Tibial artery (tissue), 4 donors: ENCODE measurements at regions not wholly inside any gene's neighbourhood (a gene's known extent, or its start where the extent isn't known, plus 50 kb on each side); places are given as distances from the start of the nearest gene placed in this dataset.

Experiments
- DNase-seq, 2 donors: peaks; one replicate each; pipeline ENCODE4 v3.0.0-alpha.2; 2019
- H3K27ac ChIP-seq, 2 donors: fragments of 200-600 bp; sonication (generic) in 1 of 2; 1 replicate in 1 of 2; 2 replicates in 1 of 2; pipeline ENCODE4 v1.5.1; 2018 to 2019; ENCODE audit warnings: mild to moderate bottlenecking in 1 of 2
- H3K27me3 ChIP-seq, 2 donors: fragments of 200-600 bp; sonication (generic) in 1 of 2; one replicate each; pipeline versions ENCODE4 v1.5.1 to v1.6.0; 2016 to 2019
- H3K36me3 ChIP-seq, 3 donors: fragments of 200-600 bp; sonication (generic) in 2 of 3; one replicate each; pipeline ENCODE4 v1.5.1; 2016 to 2019; ENCODE audit warnings: mild to moderate bottlenecking in 2 of 3
- H3K4me1 ChIP-seq, 4 donors: fragments of 200-600 bp; sonication (generic) in 2 of 4; 1 replicate in 3 of 4; 2 replicates in 1 of 4; pipeline ENCODE4 v1.5.1; 2016 to 2019
- H3K4me3 ChIP-seq, 2 donors: fragments of 200-600 bp; sonication (generic) in 1 of 2; 1 replicate in 1 of 2; 2 replicates in 1 of 2; pipeline ENCODE4 v1.5.1; 2018 to 2019; ENCODE audit warnings: mild to moderate bottlenecking in 2 of 2
- H3K9me3 ChIP-seq, 3 donors: fragments of 200-600 bp; sonication (generic) in 1 of 3; one replicate each; pipeline ENCODE4 v1.5.1; 2016 to 2019
- CTCF ChIP-seq, 2 experiments: fragments of 200-600 bp in 1 of 2; fragments of 450-650 bp in 1 of 2; IDR thresholded peaks; one replicate each; pipeline ENCODE4 v1.5.1; 2017 to 2019; ENCODE audit warnings: antibody characterized with exemption in 2 of 2, mild to moderate bottlenecking in 1 of 2, moderate library complexity in 1 of 2
- intact Hi-C: fragments of 100-400 bp; cut with DNase I; formaldehyde crosslinking; loops from one replicate; pipeline ENCODE4 v1.15.0; 2023; ENCODE audit warnings: low total_unique reads

GRCh38 chr10:111384556-111384955 lies 307.7 kb downstream of the ADRA2A start:
- Histone ChIP-seq H3K9me3 (no peaks in the 10 kb centered on the region), H3K36me3 (no peaks in the 10 kb centered on the region), H3K27me3 (no peaks in the 10 kb centered on the region), H3K4me3 (no peak overlapping the region), H3K4me1 (no peaks in the 10 kb centered on the region), H3K27ac (no peak overlapping the region)
- intact Hi-C loops = no loop called here
- TF ChIP-seq CTCF (IDR thresholded peaks at IDR 0.05) = no peak
- DNase-seq = no peak

GRCh38 chr10:111390813-111391563 lies 314.2 kb downstream of the ADRA2A start:
- Histone ChIP-seq H3K4me1 (peaks cover 0 to 6% (median 0%) of the 10 kb centered on the region in 4 donors), H3K9me3 (no peaks in the 10 kb centered on the region), H3K27ac (no peak overlapping the region), H3K27me3 (no peaks in the 10 kb centered on the region), H3K36me3 (no peaks in the 10 kb centered on the region), H3K4me3 (no peak overlapping the region)
- DNase-seq = no peak
- intact Hi-C loops = no loop called here
- no peak for TF ChIP-seq CTCF (IDR thresholded peaks at IDR 0.05)

DNA sequence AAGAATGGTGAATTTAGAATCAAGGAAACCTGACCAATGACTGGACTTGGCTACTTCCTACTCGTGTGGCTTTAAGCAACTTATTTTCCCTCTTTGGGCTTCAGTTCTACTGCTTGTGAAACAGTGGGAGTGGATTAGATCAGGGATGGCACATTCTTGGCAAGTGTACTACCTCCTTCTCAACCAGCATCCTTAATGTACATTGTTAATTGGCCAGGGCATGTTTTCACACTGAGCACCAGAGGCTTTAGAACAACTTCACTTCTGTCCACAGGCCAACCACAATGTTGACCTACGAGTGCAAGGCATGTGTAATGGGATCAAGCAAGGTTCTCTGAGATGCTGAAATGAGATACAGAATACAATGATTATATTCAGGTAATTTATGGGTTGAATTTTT lies 315.3 kb downstream of the ADRA2A start:
- peaks cover 0 to 6% (median 0%) of the 10 kb centered on the region in 4 donors for H3K4me1 ChIP-seq
- no peak overlapping the region for H3K4me3 ChIP-seq
- no peaks in the 10 kb centered on the region for H3K27me3 ChIP-seq
- TF ChIP-seq CTCF (IDR thresholded peaks at IDR 0.05) = no peak
- no peaks in the 10 kb centered on the region for H3K36me3 ChIP-seq
- DNase-seq = no peak
- H3K9me3 ChIP-seq = no peaks in the 10 kb centered on the region
- H3K27ac ChIP-seq = no peak overlapping the region
- intact Hi-C loops = no loop called here

- Histone ChIP-seq H3K27me3 (no peaks in the 10 kb centered on the region), H3K27ac (no peak overlapping the region), H3K36me3 (no peaks in the 10 kb centered on the region), H3K9me3 (no peaks in the 10 kb centered on the region), H3K4me1 (peaks cover 0 to 6% (median 0%) of the 10 kb centered on the region in 4 donors), H3K4me3 (no peak overlapping the region)
- no peak for TF ChIP-seq CTCF (IDR thresholded peaks at IDR 0.05)
- no peak for DNase-seq
- intact Hi-C loops = no loop called here
These were observed 316.1 kb downstream of the ADRA2A start for GRCh38 chr10:111392910-111393309.

DNA sequence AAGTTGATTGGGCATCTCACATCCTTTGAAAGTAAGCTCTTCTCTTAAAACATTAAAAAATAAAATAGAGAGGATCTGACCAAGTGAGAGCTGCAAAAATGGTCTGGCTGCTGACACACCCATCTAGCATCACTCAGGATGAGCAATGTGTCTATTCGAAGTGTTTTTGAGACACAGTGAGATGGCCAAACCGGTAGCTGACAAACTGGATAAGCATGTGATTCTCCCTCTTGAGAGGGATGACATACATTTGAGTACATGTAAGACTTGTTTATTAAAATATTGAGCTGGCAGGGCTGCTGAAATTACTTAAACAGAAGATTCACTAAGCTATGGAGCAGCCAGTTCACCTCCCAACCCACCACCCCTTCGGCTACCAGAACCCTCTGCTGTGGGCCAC lies 333.9 kb downstream of the ADRA2A start:
- Histone ChIP-seq H3K27me3 (no peaks in the 10 kb centered on the region), H3K27ac (no peak overlapping the region), H3K4me1 (no peaks in the 10 kb centered on the region), H3K9me3 (no peaks in the 10 kb centered on the region), H3K36me3 (no peaks in the 10 kb centered on the region), H3K4me3 (no peak overlapping the region)
- TF ChIP-seq CTCF (IDR thresholded peaks at IDR 0.05) = no peak
- intact Hi-C loops = no loop called here
- no peak for DNase-seq
